ENCODE measurements at regions not wholly inside any gene's neighbourhood (a gene's known extent, or its start where the extent isn't known, plus 50 kb on each side); places are given as distances from the start of the nearest gene placed in this dataset.

- TF ChIP-seq ZFX (IDR thresholded peaks at IDR 0.05; ENCODE audit: borderline replicate concordance): no peak
- TF ChIP-seq, protein P1, sequence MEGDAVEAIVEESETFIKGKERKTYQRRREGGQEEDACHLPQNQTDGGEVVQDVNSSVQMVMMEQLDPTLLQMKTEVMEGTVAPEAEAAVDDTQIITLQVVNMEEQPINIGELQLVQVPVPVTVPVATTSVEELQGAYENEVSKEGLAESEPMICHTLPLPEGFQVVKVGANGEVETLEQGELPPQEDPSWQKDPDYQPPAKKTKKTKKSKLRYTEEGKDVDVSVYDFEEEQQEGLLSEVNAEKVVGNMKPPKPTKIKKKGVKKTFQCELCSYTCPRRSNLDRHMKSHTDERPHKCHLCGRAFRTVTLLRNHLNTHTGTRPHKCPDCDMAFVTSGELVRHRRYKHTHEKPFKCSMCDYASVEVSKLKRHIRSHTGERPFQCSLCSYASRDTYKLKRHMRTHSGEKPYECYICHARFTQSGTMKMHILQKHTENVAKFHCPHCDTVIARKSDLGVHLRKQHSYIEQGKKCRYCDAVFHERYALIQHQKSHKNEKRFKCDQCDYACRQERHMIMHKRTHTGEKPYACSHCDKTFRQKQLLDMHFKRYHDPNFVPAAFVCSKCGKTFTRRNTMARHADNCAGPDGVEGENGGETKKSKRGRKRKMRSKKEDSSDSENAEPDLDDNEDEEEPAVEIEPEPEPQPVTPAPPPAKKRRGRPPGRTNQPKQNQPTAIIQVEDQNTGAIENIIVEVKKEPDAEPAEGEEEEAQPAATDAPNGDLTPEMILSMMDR (IDR thresholded peaks at IDR 0.05): no peak
- no peak overlapping the region for H3K27ac ChIP-seq
Measured at GRCh38 chr7:80324032-80324431, 187.8 kb downstream of the GNAT3 start.

- TF ChIP-seq, protein P1 (IDR thresholded peaks at IDR 0.05): no peak
- no peak for TF ChIP-seq ZFX (IDR thresholded peaks at IDR 0.05; ENCODE audit: borderline replicate concordance)
- no peak overlapping the region for H3K27ac ChIP-seq
Measured at GRCh38 chr7:80319461-80319860, 184.8 kb downstream of the GNAI1 start.

GRCh38 chr7:80318081-80318480, 183.4 kb downstream of the GNAI1 start:
- no peak overlapping the region for H3K27ac ChIP-seq
- TF ChIP-seq ZFX (IDR thresholded peaks at IDR 0.05; ENCODE audit: borderline replicate concordance): no peak
- TF ChIP-seq, protein P1 (IDR thresholded peaks at IDR 0.05): no peak

GRCh38 chr7:80316811-80317210, 182.2 kb downstream of the GNAI1 start:
- H3K27ac ChIP-seq: no peak overlapping the region
- TF ChIP-seq ZFX (IDR thresholded peaks at IDR 0.05; ENCODE audit: borderline replicate concordance): no peak
- TF ChIP-seq, protein P1 (IDR thresholded peaks at IDR 0.05): no peak

DNA sequence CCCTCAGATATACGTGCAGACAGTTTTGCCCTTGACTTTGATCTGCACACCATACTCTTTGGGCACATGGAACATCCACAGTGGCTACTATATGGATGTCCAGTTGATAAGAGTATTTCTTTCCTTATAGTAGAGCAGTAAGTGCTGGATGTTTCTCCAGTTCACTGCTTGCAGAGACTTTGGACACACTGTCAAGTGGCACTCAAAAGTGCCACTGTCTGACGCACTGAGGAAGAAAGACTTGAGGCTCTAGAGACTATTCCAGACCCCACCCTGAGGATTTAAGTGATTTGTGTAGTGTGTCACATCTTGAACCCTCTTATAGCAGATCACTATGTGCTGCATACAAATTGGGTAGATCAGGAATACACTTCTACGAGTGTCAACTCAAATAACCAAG, 179.1 kb downstream of the GNAI1 start:
- no peak overlapping the region for H3K27ac ChIP-seq
- TF ChIP-seq, protein P1 (IDR thresholded peaks at IDR 0.05): no peak
- TF ChIP-seq ZFX (IDR thresholded peaks at IDR 0.05; ENCODE audit: borderline replicate concordance): no peak

- H3K27ac ChIP-seq: no peak overlapping the region
- TF ChIP-seq, protein P1 (IDR thresholded peaks at IDR 0.05): no peak
- no peak for TF ChIP-seq ZFX (IDR thresholded peaks at IDR 0.05; ENCODE audit: borderline replicate concordance)
Measured at GRCh38 chr7:80313067-80313626, 178.5 kb downstream of the GNAI1 start.

DNA sequence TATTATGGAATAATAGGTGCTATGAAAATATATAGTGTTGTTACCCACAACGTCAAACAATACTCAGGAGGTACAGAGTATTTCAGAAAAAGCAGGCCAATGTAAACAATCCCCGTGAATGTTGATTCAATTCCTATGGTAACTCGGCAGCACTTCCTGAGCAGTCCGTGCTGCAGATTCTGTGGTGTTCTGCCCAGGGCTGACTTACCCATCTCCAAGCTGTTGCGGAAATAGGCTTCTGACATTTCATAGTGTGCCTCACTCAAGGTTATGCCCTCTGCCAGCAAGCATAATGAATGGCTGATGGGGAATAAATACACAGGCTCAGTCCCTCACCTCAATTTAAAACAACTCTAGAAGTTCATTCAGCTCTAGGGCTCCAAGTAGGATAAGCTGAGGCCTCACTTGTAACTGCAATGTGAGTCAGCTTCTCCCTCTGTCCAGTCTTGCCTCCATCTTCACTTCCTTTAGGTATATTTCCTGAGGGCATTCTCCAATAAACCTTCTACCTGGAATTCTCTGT, 177.6 kb downstream of the GNAI1 start:
- TF ChIP-seq, protein P1 (IDR thresholded peaks at IDR 0.05): no peak
- TF ChIP-seq ZFX (IDR thresholded peaks at IDR 0.05; ENCODE audit: borderline replicate concordance): no peak
- no peak overlapping the region for H3K27ac ChIP-seq
